ENCODE measurements at regions not wholly inside any gene's neighbourhood (a gene's known extent, or its start where the extent isn't known, plus 50 kb on each side); places are given as distances from the start of the nearest gene placed in this dataset.
"Not testable (repeated sequence)": the region's sequence is repeated elsewhere in the genome, so short reads cannot be mapped to it uniquely, and the experiment has no call there.

DNA sequence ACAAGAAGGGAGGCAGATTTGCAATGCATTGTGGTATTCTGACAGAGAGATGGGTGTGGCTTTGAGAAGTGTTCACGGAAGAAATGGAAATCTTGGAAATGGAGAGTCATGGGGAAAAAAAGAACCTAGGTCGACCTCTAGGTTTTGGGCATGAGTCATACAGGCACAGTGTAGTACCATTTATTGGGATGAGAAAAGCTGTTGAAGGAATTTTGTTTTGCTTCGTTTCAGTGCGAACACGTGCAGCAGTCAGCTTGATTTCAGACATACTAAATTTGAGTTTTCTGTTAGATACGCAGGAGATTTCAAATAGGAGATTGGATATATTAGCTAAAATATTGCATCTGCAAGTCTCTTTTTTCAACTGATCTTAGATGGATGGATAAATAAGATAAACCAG, 119.8 kb upstream of the ZNG1F start:
- not testable (repeated sequence) for TF ChIP-seq CTCF (optimal IDR thresholded peaks at IDR 0.05 in 1 of 3, IDR thresholded peaks at IDR 0.05 in 1 of 3, conservative IDR thresholded peaks at IDR 0.05 in 1 of 3; ENCODE audit: extremely low read depth in 1 of 3, insufficient read depth in 2 of 3, low read length in 3 of 3); EZH2 (IDR thresholded peaks at IDR 0.05; ENCODE audit: low read length)

All from keratinocyte (primary cell).